Neural cell (in vitro differentiated cells): ENCODE measurements at regions not wholly inside any gene's neighbourhood (a gene's known extent, or its start where the extent isn't known, plus 50 kb on each side); places are given as distances from the start of the nearest gene placed in this dataset.

Experiments used
- H2AFZ ChIP-seq: fragments of 200-600, 300-800 bp; sonication (generic), shearing (Covaris generic); 2 replicates; pipeline ENCODE4 v1.6.0; 2014; ENCODE audit warnings: low read depth, mild to moderate bottlenecking, antibody characterized with exemption, low read length, moderate library complexity
- H3F3A ChIP-seq: fragments of 200-600 bp; shearing (Covaris generic); 2 replicates; pipeline ENCODE4 v1.6.1; 2016; ENCODE audit warnings: mild to moderate bottlenecking, moderate library complexity, mixed read lengths, antibody characterized with exemption, low read length; ENCODE audit not compliant: insufficient read depth, poor library complexity, severe bottlenecking
- H3K27ac ChIP-seq: fragments of 200-600, 300-800 bp; sonication (generic), shearing (Covaris generic); 2 replicates; pipeline ENCODE4 v1.5.1; 2014; ENCODE audit warnings: mild to moderate bottlenecking, low read length, moderate library complexity
- H3K27me3 ChIP-seq: fragments of 300-800, 200-600 bp; sonication (generic), shearing (Covaris generic); 2 replicates; pipeline ENCODE4 v1.6.0; 2014; ENCODE audit warnings: mild to moderate bottlenecking, low read depth, low read length, moderate library complexity; ENCODE audit not compliant: insufficient read depth
- H3K36me3 ChIP-seq: fragments of 300-800, 200-600 bp; sonication (generic), shearing (Covaris generic); 2 replicates; pipeline ENCODE4 v1.5.1; 2014; ENCODE audit warnings: mild to moderate bottlenecking, antibody characterized with exemption, low read length, moderate library complexity; ENCODE audit not compliant: insufficient read depth
- H3K4me2 ChIP-seq: fragments of 300-800, 200-600 bp; sonication (generic), shearing (Covaris generic); 2 replicates; pipeline ENCODE4 v1.6.0; 2014; ENCODE audit warnings: mild to moderate bottlenecking, low read length
- H3K4me3 ChIP-seq: fragments of 300-800, 200-600 bp; sonication (generic), shearing (Covaris generic); 2 replicates; pipeline ENCODE4 v1.5.1; 2014; ENCODE audit warnings: mild to moderate bottlenecking, low read length, moderate library complexity
- H3K79me2 ChIP-seq: fragments of 200-600 bp; shearing (Covaris generic); replicated peaks from 2 replicates; pipeline ENCODE4 v1.6.0; 2014; ENCODE audit warnings: mild to moderate bottlenecking, low read length, moderate library complexity; ENCODE audit not compliant: insufficient read depth
- H3K9ac ChIP-seq: fragments of 300-800, 200-600 bp; sonication (generic), shearing (Covaris generic); 2 replicates; pipeline ENCODE4 v1.6.1; 2016; ENCODE audit warnings: mild to moderate bottlenecking, low read length, mixed read lengths
- H3K9me2 ChIP-seq: fragments of 200-600 bp; shearing (Covaris generic); 2 replicates; pipeline ENCODE4 v1.6.1; 2016; ENCODE audit warnings: mild to moderate bottlenecking, low read length, mixed read lengths; ENCODE audit not compliant: insufficient read depth
- H3K9me3 ChIP-seq: fragments of 200-600, 300-800 bp; sonication (generic), shearing (Covaris generic); 2 replicates; pipeline ENCODE4 v1.6.1; 2016; ENCODE audit warnings: mild to moderate bottlenecking, mixed run types, low read length, moderate library complexity, mixed read lengths
- H4K20me1 ChIP-seq: fragments of 200-600 bp; shearing (Covaris generic); 2 replicates; pipeline ENCODE4 v1.6.1; 2016; ENCODE audit warnings: mild to moderate bottlenecking, mixed run types; ENCODE audit not compliant: insufficient read depth
- CTCF ChIP-seq: fragments of 450-650 bp; IDR thresholded peaks from 2 replicates; pipeline ENCODE4 v1.5.1; 2014; ENCODE audit warnings: antibody characterized with exemption, mild to moderate bottlenecking, moderate library complexity; ENCODE audit not compliant: poor library complexity, severe bottlenecking
- EP300 ChIP-seq: fragments of 450-650 bp; conservative IDR thresholded peaks from 2 replicates; pipeline ENCODE4 v1.6.1; 2014; ENCODE audit warnings: antibody characterized with exemption, mild to moderate bottlenecking, moderate library complexity; ENCODE audit not compliant: poor library complexity, severe bottlenecking
- EZH2 ChIP-seq: fragments of 200-600, 300-800 bp; shearing (Covaris generic), sonication (generic); IDR thresholded peaks from 2 replicates; pipeline ENCODE4 v1.6.1; 2014; ENCODE audit warnings: antibody characterized with exemption, low read length, borderline replicate concordance, mild to moderate bottlenecking; ENCODE audit not compliant: insufficient read depth, poor library complexity, severe bottlenecking
- MXI1 ChIP-seq: fragments of 450-650 bp; conservative IDR thresholded peaks from 2 replicates; pipeline ENCODE4 v1.6.1; 2014; ENCODE audit warnings: antibody characterized with exemption, mild to moderate bottlenecking; ENCODE audit not compliant: poor library complexity, severe bottlenecking
- POLR2AphosphoS5 ChIP-seq: IDR thresholded peaks from 2 replicates; pipeline ENCODE4 v1.6.1; 2012
- RAD21 ChIP-seq: fragments of 450-650 bp; conservative IDR thresholded peaks from 2 replicates; pipeline ENCODE4 v1.6.1; 2014; ENCODE audit warnings: antibody characterized with exemption, mild to moderate bottlenecking, moderate library complexity
- REST ChIP-seq: IDR thresholded peaks from 2 replicates; pipeline ENCODE4 v1.6.1; 2012; ENCODE audit warnings: borderline replicate concordance
- SMC3 ChIP-seq: fragments of 450-650 bp; conservative IDR thresholded peaks from 2 replicates; pipeline ENCODE4 v1.6.1; 2014; ENCODE audit warnings: antibody characterized with exemption, mild to moderate bottlenecking, moderate library complexity; ENCODE audit not compliant: poor library complexity
- TAF1 ChIP-seq: IDR thresholded peaks from 2 replicates; pipeline ENCODE4 v1.6.1; 2012; ENCODE audit warnings: low read depth

- TF ChIP-seq EP300 (no peak), POLR2AphosphoS5 (no peak), SMC3 (no peak)
Measured at GRCh38 chr6:169000022-169000421, 253.6 kb downstream of the THBS2 start (continued).

GRCh38 chr6:168999392-168999791, 254.3 kb downstream of the THBS2 start:
- no peaks in the 10 kb centered on the region for H3F3A ChIP-seq
- no peak for TF ChIP-seq SMC3
- no peak for TF ChIP-seq EZH2
- TF ChIP-seq POLR2AphosphoS5: no peak
- TF ChIP-seq EP300: no peak
- TF ChIP-seq RAD21: no peak
- no peak for TF ChIP-seq TAF1
- no peaks in the 10 kb centered on the region for H3K9me2 ChIP-seq
- no peaks in the 10 kb centered on the region for H4K20me1 ChIP-seq
- no peak overlapping the region for H3K9ac ChIP-seq
- H3K79me2 ChIP-seq: no peaks in the 10 kb centered on the region
- no peak overlapping the region for H3K4me3 ChIP-seq
- no peaks in the 10 kb centered on the region for H3K36me3 ChIP-seq
- no peaks in the 10 kb centered on the region for H3K27me3 ChIP-seq
- H3K9me3 ChIP-seq: no peaks in the 10 kb centered on the region
- no peak overlapping the region for H3K27ac ChIP-seq
- no peak overlapping the region for H2AFZ ChIP-seq
- no peak overlapping the region for H3K4me2 ChIP-seq

- H3K4me2 ChIP-seq: no peak overlapping the region
- no peaks in the 10 kb centered on the region for H3K79me2 ChIP-seq
- H2AFZ ChIP-seq: no peak overlapping the region
- no peaks in the 10 kb centered on the region for H3K27me3 ChIP-seq
- H3K36me3 ChIP-seq: no peaks in the 10 kb centered on the region
- no peaks in the 10 kb centered on the region for H3K9me3 ChIP-seq
- no peak overlapping the region for H3K4me3 ChIP-seq
- H3K9ac ChIP-seq: no peak overlapping the region
- H3F3A ChIP-seq: no peaks in the 10 kb centered on the region
- no peaks in the 10 kb centered on the region for H4K20me1 ChIP-seq
- TF ChIP-seq TAF1 (no peak), REST (no peak), EZH2 (no peak), EP300 (no peak), SMC3 (no peak), POLR2AphosphoS5 (no peak), MXI1 (no peak), RAD21 (no peak), CTCF (no peak)
- no peaks in the 10 kb centered on the region for H3K9me2 ChIP-seq
- no peak overlapping the region for H3K27ac ChIP-seq
Measured at GRCh38 chr6:168996356-168996625, 257.4 kb downstream of the THBS2 start.
